HAP-1 (cell line): ENCODE measurements at regions not wholly inside any gene's neighbourhood (a gene's known extent, or its start where the extent isn't known, plus 50 kb on each side); places are given as distances from the start of the nearest gene placed in this dataset.
"Not testable (repeated sequence)": the region's sequence is repeated elsewhere in the genome, so short reads cannot be mapped to it uniquely, and the experiment has no call there.

Experiments
- DNase-seq, 2 experiments: peaks; one replicate each; pipeline ENCODE4 v3.0.0-alpha.2; 2016 to 2020; ENCODE audit warnings: low spot score in 2 of 2
- H3K27me3 ChIP-seq: fragments of 250-450 bp; sonication (Bioruptor Pico); 2 replicates; pipeline ENCODE4 v1.5.1; 2020; ENCODE audit warnings: low read depth, mild to moderate bottlenecking, moderate library complexity
- H3K36me3 ChIP-seq: fragments of 250-450 bp; sonication (Bioruptor Pico); replicated peaks from 2 replicates; pipeline ENCODE4 v1.5.1; 2020; ENCODE audit warnings: mild to moderate bottlenecking
- H3K4me1 ChIP-seq: fragments of 250-450 bp; sonication (Bioruptor Pico); 2 replicates; pipeline ENCODE4 v1.5.1; 2020; ENCODE audit warnings: mild to moderate bottlenecking
- H3K4me3 ChIP-seq: fragments of 250-450 bp; sonication (Bioruptor Pico); 2 replicates; pipeline ENCODE4 v1.5.1; 2020; ENCODE audit warnings: mild to moderate bottlenecking, moderate library complexity
- H3K9me3 ChIP-seq: fragments of 250-450 bp; sonication (Bioruptor Pico); 2 replicates; pipeline ENCODE4 v1.5.1; 2020; ENCODE audit warnings: mild to moderate bottlenecking, moderate library complexity
- in situ Hi-C: fragments of 300-500 bp; cut with MboI; formaldehyde crosslinking; loops from 3 replicates; pipeline ENCODE4 v1.14.3; 2020; ENCODE audit warnings: low sequenced_read_pairs, inconsistent platforms, mixed read lengths

- H3K4me3 ChIP-seq, H3K27me3 ChIP-seq, H3K4me1 ChIP-seq, in situ Hi-C loops, H3K9me3 ChIP-seq, DNase-seq, H3K36me3 ChIP-seq: not testable (repeated sequence)
These were observed 67.4 kb downstream of the MRPL57 start for GRCh38 chr13:21243898-21244184.

- DNase-seq, result no peak
- H3K4me3 ChIP-seq, result no peak overlapping the region
- no peaks in the 10 kb centered on the region for H3K36me3 ChIP-seq
- H3K4me1 ChIP-seq, result no peaks in the 10 kb centered on the region
- in situ Hi-C loops, result no loop called here
- no peaks in the 10 kb centered on the region for H3K9me3 ChIP-seq
- no peaks in the 10 kb centered on the region for H3K27me3 ChIP-seq
These were observed 70.4 kb downstream of the MRPL57 start for GRCh38 chr13:21246761-21247452.

- DNase-seq, result no peak
- no peaks in the 10 kb centered on the region for H3K27me3 ChIP-seq
- no peaks in the 10 kb centered on the region for H3K36me3 ChIP-seq
- no peaks in the 10 kb centered on the region for H3K4me1 ChIP-seq
- H3K4me3 ChIP-seq, result no peak overlapping the region
- no peaks in the 10 kb centered on the region for H3K9me3 ChIP-seq
- in situ Hi-C loops, result no loop called here
These were observed 79.9 kb downstream of the MRPL57 start for GRCh38 chr13:21256351-21256761.

GRCh38 chr13:21256891-21257290 is 80.4 kb downstream of the MRPL57 start:
- Histone ChIP-seq H3K27me3 (no peaks in the 10 kb centered on the region), H3K4me3 (no peak overlapping the region), H3K9me3 (no peaks in the 10 kb centered on the region), H3K4me1 (no peaks in the 10 kb centered on the region), H3K36me3 (no peaks in the 10 kb centered on the region)
- DNase-seq, result no peak
- in situ Hi-C loops, result no loop called here

GRCh38 chr13:21259571-21260455 is 83.4 kb downstream of the MRPL57 start:
- no peaks in the 10 kb centered on the region for H3K27me3 ChIP-seq
- in situ Hi-C loops, result loop anchor here (5.0 kb wide), 1 partner anchor 1698 kb away; the partner anchor contains the start of gene TPTE2
- no peak for DNase-seq
- no peak overlapping the region for H3K4me3 ChIP-seq
- H3K9me3 ChIP-seq, result no peaks in the 10 kb centered on the region
- no peaks in the 10 kb centered on the region for H3K4me1 ChIP-seq
- no peaks in the 10 kb centered on the region for H3K36me3 ChIP-seq

- in situ Hi-C loops, result loop anchor here (5.0 kb wide), 1 partner anchor 1698 kb away; the partner anchor contains the start of gene TPTE2
- H3K9me3 ChIP-seq, DNase-seq: not testable (repeated sequence)
These were observed 84.3 kb downstream of the MRPL57 start for GRCh38 chr13:21260561-21261290.

GRCh38 chr13:21261487-21262216 is 85.2 kb downstream of the MRPL57 start:
- H3K27me3 ChIP-seq, H3K9me3 ChIP-seq, H3K36me3 ChIP-seq, DNase-seq, H3K4me1 ChIP-seq, H3K4me3 ChIP-seq: not testable (repeated sequence)
- in situ Hi-C loops, result loop anchor here (5.0 kb wide), 1 partner anchor 1699 kb away; the partner anchor contains the start of gene TPTE2

More at GRCh38 chr13:21260561-21261290, 84.3 kb downstream of the MRPL57 start:
- H3K36me3 ChIP-seq, H3K27me3 ChIP-seq, H3K4me1 ChIP-seq, H3K4me3 ChIP-seq: not testable (repeated sequence)

GRCh38 chr13:21263909-21264308 is 87.5 kb downstream of the MRPL57 start:
- H3K36me3 ChIP-seq, H3K9me3 ChIP-seq, H3K27me3 ChIP-seq, H3K4me3 ChIP-seq, DNase-seq, H3K4me1 ChIP-seq: not testable (repeated sequence)
- in situ Hi-C loops, result loop anchor here (5.0 kb wide), 1 partner anchor 1702 kb away; the partner anchor contains the start of gene TPTE2

GRCh38 chr13:21268485-21268884 is 92.0 kb downstream of the MRPL57 start:
- in situ Hi-C loops, H3K4me3 ChIP-seq, H3K9me3 ChIP-seq, DNase-seq, H3K4me1 ChIP-seq, H3K27me3 ChIP-seq, H3K36me3 ChIP-seq: not testable (repeated sequence)

GRCh38 chr13:21272439-21272838 is 96.0 kb downstream of the MRPL57 start:
- H3K4me1 ChIP-seq, DNase-seq, H3K27me3 ChIP-seq, H3K4me3 ChIP-seq, in situ Hi-C loops, H3K36me3 ChIP-seq, H3K9me3 ChIP-seq: not testable (repeated sequence)

GRCh38 chr13:21274457-21274856 is 98.0 kb downstream of the MRPL57 start:
- H3K27me3 ChIP-seq, H3K9me3 ChIP-seq, DNase-seq, H3K36me3 ChIP-seq, H3K4me1 ChIP-seq, H3K4me3 ChIP-seq, in situ Hi-C loops: not testable (repeated sequence)

- no peaks in the 10 kb centered on the region for H3K27me3 ChIP-seq
- in situ Hi-C loops, result loop anchor here (25.0 kb wide), 1 partner anchor 345 kb away; no protein-coding TSS in a partner anchor
These were observed 105.6 kb downstream of the MRPL57 start for GRCh38 chr13:21282065-21282464.

GRCh38 chr13:21287331-21287907 is 111.0 kb downstream of the MRPL57 start:
- Histone ChIP-seq H3K9me3 (no peaks in the 10 kb centered on the region), H3K27me3 (no peaks in the 10 kb centered on the region), H3K4me1 (no peaks in the 10 kb centered on the region), H3K36me3 (no peaks in the 10 kb centered on the region), H3K4me3 (no peak overlapping the region)
- in situ Hi-C loops, result loop anchor here (25.0 kb wide), 1 partner anchor 350 kb away; no protein-coding TSS in a partner anchor
- DNase-seq, result no peak

More at GRCh38 chr13:21282065-21282464, 105.6 kb downstream of the MRPL57 start:
- H3K4me1 ChIP-seq, result no peaks in the 10 kb centered on the region
- no peaks in the 10 kb centered on the region for H3K36me3 ChIP-seq
- no peak for DNase-seq
- no peaks in the 10 kb centered on the region for H3K9me3 ChIP-seq
- no peak overlapping the region for H3K4me3 ChIP-seq
